Thoracic aorta (tissue), 2 donors: ENCODE measurements at regions not wholly inside any gene's neighbourhood (a gene's known extent, or its start where the extent isn't known, plus 50 kb on each side); places are given as distances from the start of the nearest gene placed in this dataset.

Source experiments
- ATAC-seq: fragments of 150-250 bp; one replicate; pipeline ENCODE4 v1.8.0; 2017; ENCODE audit warnings: low read depth; ENCODE audit not compliant: insufficient number of reproducible peaks, low FRiP score
- DNase-seq: peaks from one replicate; pipeline ENCODE4 v3.0.0-alpha.2; 2020; ENCODE audit warnings: low spot score
- H3K27ac ChIP-seq, 2 donors: fragments of 200-600 bp; sonication (generic); 1 replicate in 1 of 2; 2 replicates in 1 of 2; pipeline ENCODE4 v1.5.1; 2016; ENCODE audit warnings: mild to moderate bottlenecking in 2 of 2, moderate library complexity in 2 of 2
- H3K27me3 ChIP-seq: fragments of 200-600 bp; sonication (generic); replicated peaks from 2 replicates; pipeline ENCODE4 v1.6.0; 2016; ENCODE audit warnings: mild to moderate bottlenecking; ENCODE audit not compliant: insufficient read depth
- H3K36me3 ChIP-seq: fragments of 200-600 bp; sonication (generic); one replicate; pipeline ENCODE4 v1.5.1; 2016
- H3K4me1 ChIP-seq, 2 donors: fragments of 200-600 bp; sonication (generic); 1 replicate in 1 of 2; 2 replicates in 1 of 2; pipeline versions ENCODE4 v1.5.1 to v1.6.0; 2016; ENCODE audit warnings: low read depth in 2 of 2, mild to moderate bottlenecking in 1 of 2; ENCODE audit not compliant: control insufficient read depth in 1 of 2
- H3K4me3 ChIP-seq: fragments of 200-600 bp; sonication (generic); 2 replicates; pipeline ENCODE4 v1.5.1; 2016; ENCODE audit warnings: mild to moderate bottlenecking
- H3K9me3 ChIP-seq: fragments of 200-600 bp; sonication (generic); 2 replicates; pipeline ENCODE4 v1.5.1; 2016
- TF ChIP-seq, protein P1 (sequence below): fragments of 200-600 bp; sonication (generic); IDR thresholded peaks from one replicate; pipeline ENCODE4 v1.5.1; 2019; ENCODE audit warnings: antibody characterized with exemption

- TF ChIP-seq, protein P1, sequence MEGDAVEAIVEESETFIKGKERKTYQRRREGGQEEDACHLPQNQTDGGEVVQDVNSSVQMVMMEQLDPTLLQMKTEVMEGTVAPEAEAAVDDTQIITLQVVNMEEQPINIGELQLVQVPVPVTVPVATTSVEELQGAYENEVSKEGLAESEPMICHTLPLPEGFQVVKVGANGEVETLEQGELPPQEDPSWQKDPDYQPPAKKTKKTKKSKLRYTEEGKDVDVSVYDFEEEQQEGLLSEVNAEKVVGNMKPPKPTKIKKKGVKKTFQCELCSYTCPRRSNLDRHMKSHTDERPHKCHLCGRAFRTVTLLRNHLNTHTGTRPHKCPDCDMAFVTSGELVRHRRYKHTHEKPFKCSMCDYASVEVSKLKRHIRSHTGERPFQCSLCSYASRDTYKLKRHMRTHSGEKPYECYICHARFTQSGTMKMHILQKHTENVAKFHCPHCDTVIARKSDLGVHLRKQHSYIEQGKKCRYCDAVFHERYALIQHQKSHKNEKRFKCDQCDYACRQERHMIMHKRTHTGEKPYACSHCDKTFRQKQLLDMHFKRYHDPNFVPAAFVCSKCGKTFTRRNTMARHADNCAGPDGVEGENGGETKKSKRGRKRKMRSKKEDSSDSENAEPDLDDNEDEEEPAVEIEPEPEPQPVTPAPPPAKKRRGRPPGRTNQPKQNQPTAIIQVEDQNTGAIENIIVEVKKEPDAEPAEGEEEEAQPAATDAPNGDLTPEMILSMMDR, result no peak
- Histone ChIP-seq H3K4me3 (no peak overlapping the region), H3K36me3 (no peaks in the 10 kb centered on the region), H3K27ac (no peak overlapping the region), H3K9me3 (no peaks in the 10 kb centered on the region), H3K4me1 (peaks cover 3 to 14% of the 10 kb centered on the region in 2 donors), H3K27me3 (no peaks in the 10 kb centered on the region)
- no peak for ATAC-seq
- DNase-seq, result no peak
Observed at GRCh38 chr11:116602637-116602942, 170.2 kb downstream of the BUD13 start.

DNA sequence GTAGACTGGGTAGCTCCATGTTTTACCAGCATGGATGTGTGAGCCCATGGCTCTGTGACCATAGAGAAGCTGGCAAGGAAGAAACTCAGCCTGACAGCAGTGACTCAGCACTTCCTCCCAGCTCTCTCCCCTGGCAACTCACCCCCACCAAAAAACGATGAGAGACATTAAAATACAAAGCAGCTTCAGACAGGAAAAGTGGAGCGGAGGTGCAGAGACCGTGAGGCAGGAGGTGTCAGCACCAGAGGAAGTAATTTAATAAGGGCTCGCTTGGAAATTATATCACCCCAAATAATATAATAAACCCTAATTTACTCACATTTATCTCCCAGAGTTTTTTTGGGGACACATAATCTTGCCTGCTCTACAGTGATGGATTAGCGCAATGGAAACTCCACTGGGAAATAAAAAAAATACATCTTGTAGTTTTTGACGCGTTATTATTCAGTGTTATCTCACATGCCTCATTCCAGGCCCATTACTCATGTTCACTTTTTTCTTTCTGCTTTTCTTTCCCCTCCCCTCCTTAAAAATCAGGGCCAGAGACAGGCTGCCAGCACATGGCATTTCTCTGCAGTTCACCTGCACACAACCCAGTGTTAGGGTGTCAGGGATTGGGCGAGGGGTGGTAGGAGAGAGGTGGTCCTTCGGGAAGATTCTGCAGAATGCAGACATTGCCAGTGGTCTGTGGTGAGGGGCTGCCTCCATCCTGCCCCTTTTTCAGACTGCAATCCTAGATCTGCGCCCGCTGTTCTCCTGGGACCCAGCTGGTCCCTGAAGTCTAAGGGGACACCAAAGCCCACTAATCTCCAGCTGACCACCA, 170.8 kb downstream of the BUD13 start:
- Histone ChIP-seq H3K27ac (no peak overlapping the region), H3K4me1 (peaks cover 3 to 14% of the 10 kb centered on the region in 2 donors), H3K4me3 (peak overlapping the region; percentile 27), H3K36me3 (no peaks in the 10 kb centered on the region), H3K27me3 (no peaks in the 10 kb centered on the region), H3K9me3 (no peaks in the 10 kb centered on the region)
- DNase-seq (no peak), ATAC-seq (no peak)
- TF ChIP-seq, protein P1, result no peak

DNA sequence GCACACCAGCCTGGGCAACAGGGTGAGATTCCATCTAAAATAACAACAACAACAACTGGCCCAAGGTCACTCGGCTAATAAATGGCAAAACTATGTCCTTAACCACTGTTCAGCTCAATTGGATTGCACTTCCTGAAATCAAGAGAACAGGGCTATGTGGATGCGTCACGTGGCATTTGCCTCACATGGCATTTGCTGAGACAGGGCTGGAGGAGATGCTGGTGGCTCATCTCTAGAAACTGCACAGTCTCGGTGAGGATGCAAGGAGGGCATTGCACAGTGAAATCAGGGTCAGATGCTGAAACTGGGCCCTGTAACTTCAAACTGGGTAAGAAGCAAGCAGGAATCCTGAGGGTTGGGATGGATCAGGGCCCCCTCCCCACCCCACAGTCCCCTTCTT, 171.9 kb downstream of the BUD13 start:
- H3K4me1 ChIP-seq, result peaks cover 3 to 14% of the 10 kb centered on the region in 2 donors
- ATAC-seq, result no peak

GRCh38 chr11:116598556-116598955, 174.2 kb downstream of the BUD13 start:
- TF ChIP-seq, protein P1, result no peak
- Histone ChIP-seq H3K36me3 (no peaks in the 10 kb centered on the region), H3K4me3 (no peak overlapping the region), H3K27me3 (no peaks in the 10 kb centered on the region), H3K4me1 (peaks cover 3 to 14% of the 10 kb centered on the region in 2 donors), H3K9me3 (no peaks in the 10 kb centered on the region), H3K27ac (no peak overlapping the region)
- DNase-seq, result no peak
- no peak for ATAC-seq

More for the DNA sequence above, 171.9 kb downstream of the BUD13 start:
- no peaks in the 10 kb centered on the region for H3K36me3 ChIP-seq
- no peak overlapping the region for H3K4me3 ChIP-seq
- H3K9me3 ChIP-seq, result no peaks in the 10 kb centered on the region
- H3K27me3 ChIP-seq, result no peaks in the 10 kb centered on the region
- no peak for DNase-seq
- H3K27ac ChIP-seq, result no peak overlapping the region
- TF ChIP-seq, protein P1, result no peak

GRCh38 chr11:116598036-116598435, 174.8 kb downstream of the BUD13 start:
- TF ChIP-seq, protein P1, result no peak
- Histone ChIP-seq H3K4me1 (peaks cover 3 to 14% of the 10 kb centered on the region in 2 donors), H3K27ac (no peak overlapping the region), H3K9me3 (no peaks in the 10 kb centered on the region), H3K4me3 (no peak overlapping the region), H3K36me3 (no peaks in the 10 kb centered on the region), H3K27me3 (no peaks in the 10 kb centered on the region)
- DNase-seq (no peak), ATAC-seq (no peak)
